ENCODE measurements at regions not wholly inside any gene's neighbourhood (a gene's known extent, or its start where the extent isn't known, plus 50 kb on each side); places are given as distances from the start of the nearest gene placed in this dataset.

DNA sequence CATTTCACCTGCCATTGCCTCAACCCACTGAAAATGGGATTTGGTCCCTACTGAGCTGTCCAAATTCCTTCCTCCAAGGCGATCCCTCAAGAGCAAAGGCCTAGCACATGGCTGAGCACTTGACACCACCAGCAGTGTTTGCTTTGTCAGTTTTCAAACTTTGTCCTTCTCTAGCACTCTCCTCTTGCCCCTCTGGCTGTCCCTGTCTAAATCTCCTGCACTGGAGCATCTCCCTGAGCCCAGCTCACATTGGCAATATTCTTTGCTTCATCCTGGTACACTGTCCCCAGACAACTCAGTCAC lies 66.6 kb upstream of the FTH1 start:
- no peak for TF ChIP-seq POLR2AphosphoS5 (IDR thresholded peaks at IDR 0.05; ENCODE audit: borderline replicate concordance, low read depth, low read length)
- TF ChIP-seq EZH2 (IDR thresholded peaks at IDR 0.05), result no peak
